SK-N-SH (cell line): ENCODE measurements at regions not wholly inside any gene's neighbourhood (a gene's known extent, or its start where the extent isn't known, plus 50 kb on each side); places are given as distances from the start of the nearest gene placed in this dataset.

Experiments used
- CTCF ChIA-PET: fragments of 300-600, 350-600 bp; formaldehyde crosslinking; extraction: SDS; loops from one replicate; lab custom pipeline; 2021; lab: Yijun Ruan, JAX
- POLR2A ChIA-PET: fragments of 350-600 bp; sonication (Branson Sonifier 250); formaldehyde crosslinking; extraction: SDS; loops from one replicate; lab custom pipeline; 2020; ENCODE audit warnings: antibody characterized with exemption, inconsistent platforms; lab: Yijun Ruan, JAX
- DNase-seq: peaks from one replicate; pipeline ENCODE4 v3.0.0; 2012
- H2AFZ ChIP-seq: fragments of 200-600 bp; sonication (generic); 2 replicates; pipeline ENCODE4 v1.8.1; 2016; ENCODE audit warnings: antibody characterized with exemption, mild to moderate bottlenecking, low read depth
- H3F3A ChIP-seq: fragments of 200-600 bp; sonication (generic); replicated peaks from 2 replicates; pipeline ENCODE3; 2016; ENCODE audit warnings: antibody characterized with exemption, mild to moderate bottlenecking; ENCODE audit not compliant: insufficient read depth
- H3K27ac ChIP-seq, 2 experiments: fragments of 200-500 bp in 1 of 2; fragments of 200-600 bp in 1 of 2; sonication (Bioruptor generic) in 1 of 2; sonication (generic), shearing (Covaris generic) in 1 of 2; 2 replicates each; pipeline versions ENCODE4 v1.5.1 to v1.6.1; 2014 to 2016; ENCODE audit warnings: low read depth in 2 of 2, inconsistent platforms in 1 of 2, low read length in 1 of 2, mild to moderate bottlenecking in 1 of 2, mixed read lengths in 1 of 2
- H3K27me3 ChIP-seq: fragments of 200-600 bp; sonication (generic), shearing (Covaris generic); 2 replicates; pipeline ENCODE4 v1.6.1; 2016; ENCODE audit warnings: mixed run types; ENCODE audit not compliant: insufficient read depth
- H3K36me3 ChIP-seq, 2 experiments: fragments of 200-500 bp in 1 of 2; fragments of 200-600 bp in 1 of 2; sonication (Bioruptor generic) in 1 of 2; sonication (generic) in 1 of 2; replicated peaks in 1 of 2; 2 replicates each; pipeline versions ENCODE3 to v1.5.1; 2014 to 2016; ENCODE audit warnings: low read length in 1 of 2, mild to moderate bottlenecking in 1 of 2; ENCODE audit not compliant: insufficient read depth in 2 of 2, control insufficient read depth in 1 of 2
- H3K4me1 ChIP-seq, 2 experiments: fragments of 200-500 bp in 1 of 2; fragments of 200-600 bp in 1 of 2; sonication (Bioruptor generic) in 1 of 2; sonication (generic), shearing (Covaris generic) in 1 of 2; 2 replicates each; pipeline versions ENCODE4 v1.5.1 to v1.6.1; 2014 to 2016; ENCODE audit warnings: low read depth in 1 of 2, low read length in 1 of 2, mixed run types in 1 of 2; ENCODE audit not compliant: insufficient read depth in 2 of 2, control insufficient read depth in 1 of 2
- H3K4me2 ChIP-seq: fragments of 200-600 bp; sonication (generic), shearing (Covaris generic); 2 replicates; pipeline ENCODE4 v1.6.1; 2017; ENCODE audit warnings: mixed run types
- H3K4me3 ChIP-seq, 2 experiments: fragments of 200-500 bp in 1 of 2; fragments of 200-600 bp in 1 of 2; sonication (Bioruptor generic) in 1 of 2; sonication (generic), shearing (Covaris generic) in 1 of 2; 2 replicates each; pipeline versions ENCODE4 v1.5.1 to v1.8.1; 2014 to 2016; ENCODE audit warnings: low read depth in 2 of 2, inconsistent platforms in 1 of 2, low read length in 1 of 2, mild to moderate bottlenecking in 1 of 2, mixed read lengths in 1 of 2, moderate library complexity in 1 of 2
- H3K79me2 ChIP-seq: fragments of 200-600 bp; sonication (generic); 2 replicates; pipeline ENCODE4 v1.8.1; 2017; ENCODE audit warnings: mild to moderate bottlenecking; ENCODE audit not compliant: insufficient read depth
- H3K9ac ChIP-seq: fragments of 200-600 bp; sonication (generic); 2 replicates; pipeline ENCODE4 v1.6.1; 2017; ENCODE audit warnings: mixed run types
- H3K9me2 ChIP-seq: fragments of 200-600 bp; sonication (generic); 2 replicates; pipeline ENCODE4 v1.6.1; 2017; ENCODE audit warnings: mixed run types
- H3K9me3 ChIP-seq: fragments of 200-600 bp; sonication (generic); 2 replicates; pipeline ENCODE4 v1.6.1; 2017; ENCODE audit warnings: mixed run types, mild to moderate bottlenecking, moderate library complexity
- H4K20me1 ChIP-seq: fragments of 200-600 bp; sonication (generic); 2 replicates; pipeline ENCODE4 v1.6.1; 2017; ENCODE audit warnings: mild to moderate bottlenecking, mixed run types; ENCODE audit not compliant: insufficient read depth
- EZH2phosphoT487 ChIP-seq: fragments of 200-600 bp; sonication (generic); IDR thresholded peaks from 2 replicates; pipeline ENCODE4 v1.6.1; 2017; ENCODE audit warnings: low read depth, mixed run types, mild to moderate bottlenecking, antibody characterized with exemption, moderate library complexity, borderline replicate concordance
- IRF3 ChIP-seq: fragments of 150-350 bp; IDR thresholded peaks from 2 replicates; pipeline ENCODE4 v1.6.1; 2016; ENCODE audit warnings: mild to moderate bottlenecking, low read depth, low read length
- RAD21 ChIP-seq: IDR thresholded peaks from 2 replicates; pipeline ENCODE4 v1.6.1; 2012; ENCODE audit warnings: mild to moderate bottlenecking, low read length
- RCOR1 ChIP-seq: fragments of 150-350 bp; IDR thresholded peaks from 2 replicates; pipeline ENCODE4 v1.6.1; 2017; ENCODE audit warnings: antibody characterized with exemption, low read length
- REST ChIP-seq: IDR thresholded peaks from 2 replicates; pipeline ENCODE4 v1.6.1; 2012; ENCODE audit warnings: mild to moderate bottlenecking, low read depth, low read length, moderate library complexity
- RFX5 ChIP-seq: IDR thresholded peaks from 2 replicates; pipeline ENCODE4 v1.6.1; 2012; ENCODE audit warnings: mild to moderate bottlenecking, improper control_type of control experiment, low read length
- RXRA ChIP-seq: IDR thresholded peaks from 2 replicates; pipeline ENCODE4 v1.4.0; 2012; ENCODE audit warnings: low read depth, mild to moderate bottlenecking, borderline replicate concordance
- TAF1 ChIP-seq: IDR thresholded peaks from 2 replicates; pipeline ENCODE4 v1.6.1; 2012; ENCODE audit warnings: low read depth, mild to moderate bottlenecking, low read length, moderate library complexity, borderline replicate concordance
- TCF12 ChIP-seq: IDR thresholded peaks from 2 replicates; pipeline ENCODE4 v1.4.0; 2012
- TEAD4 ChIP-seq: IDR thresholded peaks from 2 replicates; pipeline ENCODE4 v1.4.0; 2012; ENCODE audit warnings: mild to moderate bottlenecking, borderline replicate concordance; ENCODE audit not compliant: insufficient read depth
- USF1 ChIP-seq: IDR thresholded peaks from 2 replicates; pipeline ENCODE4 v1.4.0; 2012; ENCODE audit warnings: low read depth, borderline replicate concordance
- WGBS: methylation state at CpG from one replicate; pipeline ENCODE4 v1.1.6; 2017; ENCODE audit warnings: low lambda C conversion rate; 5-methylcytosine and 5-hydroxymethylcytosine counted together
- TF ChIP-seq, protein P1 (sequence below): fragments of 150-350 bp; IDR thresholded peaks from 2 replicates; pipeline ENCODE4 v1.6.1; 2017; ENCODE audit warnings: antibody characterized with exemption, low read length, low read depth, borderline replicate concordance

- TF ChIP-seq TEAD4 (no peak), EZH2phosphoT487 (no peak), USF1 (no peak), IRF3 (no peak), TCF12 (no peak), RAD21 (no peak), RFX5 (no peak), RCOR1 (no peak), REST (no peak)
- TF ChIP-seq, protein P1, sequence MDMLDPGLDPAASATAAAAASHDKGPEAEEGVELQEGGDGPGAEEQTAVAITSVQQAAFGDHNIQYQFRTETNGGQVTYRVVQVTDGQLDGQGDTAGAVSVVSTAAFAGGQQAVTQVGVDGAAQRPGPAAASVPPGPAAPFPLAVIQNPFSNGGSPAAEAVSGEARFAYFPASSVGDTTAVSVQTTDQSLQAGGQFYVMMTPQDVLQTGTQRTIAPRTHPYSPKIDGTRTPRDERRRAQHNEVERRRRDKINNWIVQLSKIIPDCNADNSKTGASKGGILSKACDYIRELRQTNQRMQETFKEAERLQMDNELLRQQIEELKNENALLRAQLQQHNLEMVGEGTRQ, result no peak
- TF ChIP-seq, all 33 proteins: peak for 0
Observed at GRCh38 chr5:42059291-42059690, 134.2 kb downstream of the FBXO4 start (continued).

DNA sequence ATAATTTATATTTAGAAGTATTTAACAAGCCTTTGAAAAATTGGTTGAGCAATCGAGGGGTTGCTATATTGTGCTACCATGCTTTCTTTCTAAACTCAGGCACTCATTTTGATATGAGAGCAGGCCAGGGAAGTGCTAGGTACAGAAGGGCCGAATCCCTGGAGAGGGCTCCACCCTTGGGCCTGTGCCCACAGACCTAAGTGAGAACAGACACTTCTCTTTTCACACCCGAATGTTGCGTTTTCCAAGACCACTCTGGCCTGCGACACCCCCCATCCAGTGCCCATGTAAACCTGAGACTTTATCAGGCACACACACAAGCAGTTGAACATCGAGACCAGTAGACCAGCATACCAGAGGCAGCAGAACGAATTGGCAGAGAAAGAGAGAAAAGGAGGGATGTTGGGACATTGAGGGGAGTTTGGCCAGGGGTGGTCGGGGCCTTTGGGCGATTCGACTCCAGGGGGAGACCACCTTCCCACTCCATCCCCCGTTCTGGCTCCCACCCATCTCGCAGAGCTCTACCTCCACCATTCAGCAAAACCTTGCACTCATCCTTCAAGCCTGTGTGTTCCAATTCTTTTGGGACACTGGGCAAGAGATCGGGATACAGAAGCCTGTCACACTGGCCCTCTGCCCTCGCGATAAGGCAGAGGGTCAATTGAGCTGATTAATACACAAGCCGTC lies 134.8 kb downstream of the FBXO4 start:
- POLR2A ChIA-PET, result no interaction called here
- H3K27ac ChIP-seq, result no peak overlapping the region
- H2AFZ ChIP-seq, result no peak overlapping the region
- no peak overlapping the region for H3K4me3 ChIP-seq
- H3K9ac ChIP-seq, result no peak overlapping the region
- no peaks in the 10 kb centered on the region for H3K9me3 ChIP-seq
- CTCF ChIA-PET, result interaction anchor here (6.7 kb wide), 1 partner anchor 204 kb away, joined by 126 read pairs; no protein-coding TSS in a partner anchor
- no peaks in the 10 kb centered on the region for H3K9me2 ChIP-seq
- peak overlapping the region; percentile 11; the same call in 1 of the 2 replicates for H3K4me2 ChIP-seq
- H3K27me3 ChIP-seq, result no peaks in the 10 kb centered on the region; the same call in 1 of the 2 replicates
- H3F3A ChIP-seq, result no peaks in the 10 kb centered on the region
- no peaks in the 10 kb centered on the region for H3K36me3 ChIP-seq
- H4K20me1 ChIP-seq, result no peaks in the 10 kb centered on the region
- TF ChIP-seq RXRA (no peak), TAF1 (no peak)
- no peak for DNase-seq
- no peaks in the 10 kb centered on the region; a peak in 1 of 4 replicates for H3K4me1 ChIP-seq
- H3K79me2 ChIP-seq, result no peaks in the 10 kb centered on the region
- WGBS, result 7% methylated on average over 16 of the region's 16 CpGs
